ENCODE measurements at regions not wholly inside any gene's neighbourhood (a gene's known extent, or its start where the extent isn't known, plus 50 kb on each side); places are given as distances from the start of the nearest gene placed in this dataset.

GRCh38 chr4:64682946-64683345, 273.7 kb upstream of the TECRL start (continued):
- TF ChIP-seq AR (CRISPR knock-in tag; IDR thresholded peaks at IDR 0.05) (no peak), NR3C1 (CRISPR knock-in tag; conservative IDR thresholded peaks at IDR 0.05; ENCODE audit: low read depth) (no peak), ZNF281 (CRISPR knock-in tag; IDR thresholded peaks at IDR 0.05) (no peak), E2F1 (CRISPR knock-in tag; IDR thresholded peaks at IDR 0.05) (no peak), PREB (CRISPR knock-in tag; IDR thresholded peaks at IDR 0.05; ENCODE audit: borderline replicate concordance) (no peak), EMX1 (CRISPR knock-in tag; IDR thresholded peaks at IDR 0.05) (no peak), ZBTB21 (CRISPR knock-in tag; IDR thresholded peaks at IDR 0.05; ENCODE audit: borderline replicate concordance) (no peak), JUN (CRISPR knock-in tag; IDR thresholded peaks at IDR 0.05) (no peak), ATF1 (CRISPR knock-in tag; IDR thresholded peaks at IDR 0.05) (no peak)
- TF ChIP-seq, protein P1, sequence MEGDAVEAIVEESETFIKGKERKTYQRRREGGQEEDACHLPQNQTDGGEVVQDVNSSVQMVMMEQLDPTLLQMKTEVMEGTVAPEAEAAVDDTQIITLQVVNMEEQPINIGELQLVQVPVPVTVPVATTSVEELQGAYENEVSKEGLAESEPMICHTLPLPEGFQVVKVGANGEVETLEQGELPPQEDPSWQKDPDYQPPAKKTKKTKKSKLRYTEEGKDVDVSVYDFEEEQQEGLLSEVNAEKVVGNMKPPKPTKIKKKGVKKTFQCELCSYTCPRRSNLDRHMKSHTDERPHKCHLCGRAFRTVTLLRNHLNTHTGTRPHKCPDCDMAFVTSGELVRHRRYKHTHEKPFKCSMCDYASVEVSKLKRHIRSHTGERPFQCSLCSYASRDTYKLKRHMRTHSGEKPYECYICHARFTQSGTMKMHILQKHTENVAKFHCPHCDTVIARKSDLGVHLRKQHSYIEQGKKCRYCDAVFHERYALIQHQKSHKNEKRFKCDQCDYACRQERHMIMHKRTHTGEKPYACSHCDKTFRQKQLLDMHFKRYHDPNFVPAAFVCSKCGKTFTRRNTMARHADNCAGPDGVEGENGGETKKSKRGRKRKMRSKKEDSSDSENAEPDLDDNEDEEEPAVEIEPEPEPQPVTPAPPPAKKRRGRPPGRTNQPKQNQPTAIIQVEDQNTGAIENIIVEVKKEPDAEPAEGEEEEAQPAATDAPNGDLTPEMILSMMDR (IDR thresholded peaks at IDR 0.05): no peak
- TF ChIP-seq, protein P2, sequence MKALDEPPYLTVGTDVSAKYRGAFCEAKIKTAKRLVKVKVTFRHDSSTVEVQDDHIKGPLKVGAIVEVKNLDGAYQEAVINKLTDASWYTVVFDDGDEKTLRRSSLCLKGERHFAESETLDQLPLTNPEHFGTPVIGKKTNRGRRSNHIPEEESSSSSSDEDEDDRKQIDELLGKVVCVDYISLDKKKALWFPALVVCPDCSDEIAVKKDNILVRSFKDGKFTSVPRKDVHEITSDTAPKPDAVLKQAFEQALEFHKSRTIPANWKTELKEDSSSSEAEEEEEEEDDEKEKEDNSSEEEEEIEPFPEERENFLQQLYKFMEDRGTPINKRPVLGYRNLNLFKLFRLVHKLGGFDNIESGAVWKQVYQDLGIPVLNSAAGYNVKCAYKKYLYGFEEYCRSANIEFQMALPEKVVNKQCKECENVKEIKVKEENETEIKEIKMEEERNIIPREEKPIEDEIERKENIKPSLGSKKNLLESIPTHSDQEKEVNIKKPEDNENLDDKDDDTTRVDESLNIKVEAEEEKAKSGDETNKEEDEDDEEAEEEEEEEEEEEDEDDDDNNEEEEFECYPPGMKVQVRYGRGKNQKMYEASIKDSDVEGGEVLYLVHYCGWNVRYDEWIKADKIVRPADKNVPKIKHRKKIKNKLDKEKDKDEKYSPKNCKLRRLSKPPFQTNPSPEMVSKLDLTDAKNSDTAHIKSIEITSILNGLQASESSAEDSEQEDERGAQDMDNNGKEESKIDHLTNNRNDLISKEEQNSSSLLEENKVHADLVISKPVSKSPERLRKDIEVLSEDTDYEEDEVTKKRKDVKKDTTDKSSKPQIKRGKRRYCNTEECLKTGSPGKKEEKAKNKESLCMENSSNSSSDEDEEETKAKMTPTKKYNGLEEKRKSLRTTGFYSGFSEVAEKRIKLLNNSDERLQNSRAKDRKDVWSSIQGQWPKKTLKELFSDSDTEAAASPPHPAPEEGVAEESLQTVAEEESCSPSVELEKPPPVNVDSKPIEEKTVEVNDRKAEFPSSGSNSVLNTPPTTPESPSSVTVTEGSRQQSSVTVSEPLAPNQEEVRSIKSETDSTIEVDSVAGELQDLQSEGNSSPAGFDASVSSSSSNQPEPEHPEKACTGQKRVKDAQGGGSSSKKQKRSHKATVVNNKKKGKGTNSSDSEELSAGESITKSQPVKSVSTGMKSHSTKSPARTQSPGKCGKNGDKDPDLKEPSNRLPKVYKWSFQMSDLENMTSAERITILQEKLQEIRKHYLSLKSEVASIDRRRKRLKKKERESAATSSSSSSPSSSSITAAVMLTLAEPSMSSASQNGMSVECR (CRISPR knock-in tag; IDR thresholded peaks at IDR 0.05; ENCODE audit: borderline replicate concordance): no peak

- no peaks in the 10 kb centered on the region for H3K27me3 Mint-ChIP-seq (ENCODE audit: low read depth)
- peaks cover 18% of the 10 kb centered on the region for H3K36me3 Mint-ChIP-seq
- CTCF ChIA-PET: no interaction called here
- H3K4me1 Mint-ChIP-seq: no peaks in the 10 kb centered on the region
- peaks cover 19% of the 10 kb centered on the region for H3K9me3 Mint-ChIP-seq
- POLR2A ChIA-PET: no interaction called here
- DNase-seq (ENCODE audit: low spot score) (no peak), ATAC-seq (no peak)
- H3K4me3 Mint-ChIP-seq: no peak overlapping the region
- no peak overlapping the region for H3K27ac Mint-ChIP-seq
- TF ChIP-seq, protein P3, sequence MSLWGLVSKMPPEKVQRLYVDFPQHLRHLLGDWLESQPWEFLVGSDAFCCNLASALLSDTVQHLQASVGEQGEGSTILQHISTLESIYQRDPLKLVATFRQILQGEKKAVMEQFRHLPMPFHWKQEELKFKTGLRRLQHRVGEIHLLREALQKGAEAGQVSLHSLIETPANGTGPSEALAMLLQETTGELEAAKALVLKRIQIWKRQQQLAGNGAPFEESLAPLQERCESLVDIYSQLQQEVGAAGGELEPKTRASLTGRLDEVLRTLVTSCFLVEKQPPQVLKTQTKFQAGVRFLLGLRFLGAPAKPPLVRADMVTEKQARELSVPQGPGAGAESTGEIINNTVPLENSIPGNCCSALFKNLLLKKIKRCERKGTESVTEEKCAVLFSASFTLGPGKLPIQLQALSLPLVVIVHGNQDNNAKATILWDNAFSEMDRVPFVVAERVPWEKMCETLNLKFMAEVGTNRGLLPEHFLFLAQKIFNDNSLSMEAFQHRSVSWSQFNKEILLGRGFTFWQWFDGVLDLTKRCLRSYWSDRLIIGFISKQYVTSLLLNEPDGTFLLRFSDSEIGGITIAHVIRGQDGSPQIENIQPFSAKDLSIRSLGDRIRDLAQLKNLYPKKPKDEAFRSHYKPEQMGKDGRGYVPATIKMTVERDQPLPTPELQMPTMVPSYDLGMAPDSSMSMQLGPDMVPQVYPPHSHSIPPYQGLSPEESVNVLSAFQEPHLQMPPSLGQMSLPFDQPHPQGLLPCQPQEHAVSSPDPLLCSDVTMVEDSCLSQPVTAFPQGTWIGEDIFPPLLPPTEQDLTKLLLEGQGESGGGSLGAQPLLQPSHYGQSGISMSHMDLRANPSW (CRISPR knock-in tag; conservative IDR thresholded peaks at IDR 0.05; ENCODE audit: low read depth): no peak
- TF ChIP-seq CREB1 (CRISPR knock-in tag; IDR thresholded peaks at IDR 0.05) (no peak), JUN (CRISPR knock-in tag; IDR thresholded peaks at IDR 0.05) (no peak), ATF2 (CRISPR knock-in tag; IDR thresholded peaks at IDR 0.05; ENCODE audit: borderline replicate concordance, low read depth) (no peak), ELF4 (CRISPR knock-in tag; IDR thresholded peaks at IDR 0.05; ENCODE audit: low read depth) (no peak), MXD4 (CRISPR knock-in tag; IDR thresholded peaks at IDR 0.05; ENCODE audit: borderline replicate concordance) (no peak)
Observed at GRCh38 chr4:64682481-64682880, 273.2 kb upstream of the TECRL start.
